ENCODE measurements at regions not wholly inside any gene's neighbourhood (a gene's known extent, or its start where the extent isn't known, plus 50 kb on each side); places are given as distances from the start of the nearest gene placed in this dataset.
"Not testable (repeated sequence)": the region's sequence is repeated elsewhere in the genome, so short reads cannot be mapped to it uniquely, and the experiment has no call there.

DNA sequence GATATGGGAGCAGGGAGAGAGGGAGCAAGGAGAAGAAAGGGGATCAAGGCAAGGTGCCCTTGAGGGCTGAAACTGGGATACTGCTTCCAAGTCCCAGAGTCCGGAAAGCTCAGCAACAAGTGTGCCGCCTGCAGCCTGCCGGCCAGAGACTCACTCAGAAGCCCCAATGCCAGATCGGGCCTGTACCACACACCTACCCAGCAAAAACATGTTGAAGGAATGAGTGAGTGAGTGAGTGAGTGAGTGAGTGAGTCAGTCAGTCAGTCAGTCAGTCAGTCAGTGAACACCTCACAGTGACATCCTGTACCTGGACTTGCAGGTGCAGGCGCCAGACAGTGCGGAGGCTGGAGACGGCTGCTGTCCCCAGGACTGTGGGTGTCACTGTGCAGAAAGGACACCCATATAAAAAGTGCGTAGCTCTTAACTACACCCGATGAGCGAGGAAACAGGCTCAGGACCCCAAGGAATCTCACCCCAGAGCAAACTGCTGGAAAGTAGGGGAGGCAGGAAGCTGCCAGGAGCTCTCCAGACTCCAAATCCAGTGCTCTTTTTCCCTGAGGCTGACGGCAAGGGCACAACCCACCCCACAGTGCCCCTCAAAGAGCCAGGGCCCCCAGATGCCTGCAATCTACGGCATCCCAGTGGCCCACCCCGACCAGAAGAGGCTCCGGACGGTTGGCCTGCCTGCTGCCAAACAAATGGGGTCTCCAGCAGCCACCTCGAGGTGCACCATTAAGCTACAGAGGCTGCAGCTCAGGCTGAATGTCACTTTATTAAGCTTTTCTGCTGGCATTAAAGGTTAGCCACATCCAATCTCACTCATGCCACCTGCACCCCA lies 261.7 kb downstream of the NPHP4 start:
- no peak for DNase-seq

DNA sequence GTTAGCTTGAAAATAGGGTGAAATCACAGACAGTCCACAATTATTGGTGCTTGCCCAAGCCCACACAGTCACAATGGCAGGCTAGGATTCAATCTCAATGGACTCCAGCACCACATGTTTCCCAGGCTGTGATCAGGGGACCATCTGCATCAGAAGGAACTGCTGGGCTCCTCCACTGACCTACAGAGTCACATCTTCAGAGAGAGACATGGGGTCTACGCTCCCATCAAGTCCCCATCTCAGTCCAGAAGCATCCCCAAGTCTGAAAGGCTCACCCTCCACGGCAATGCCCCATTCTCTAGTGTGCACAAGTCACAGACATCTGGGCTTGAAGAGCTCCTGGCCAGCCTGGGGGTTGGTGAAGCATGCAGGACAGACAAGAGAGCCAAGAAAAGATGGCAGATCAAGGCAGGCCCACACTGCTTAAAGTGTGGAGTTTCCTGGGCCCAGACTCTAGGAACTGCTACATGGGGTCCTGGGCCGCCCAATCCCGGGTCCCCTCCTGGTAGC lies 262.5 kb downstream of the NPHP4 start:
- no peak for DNase-seq

DNA sequence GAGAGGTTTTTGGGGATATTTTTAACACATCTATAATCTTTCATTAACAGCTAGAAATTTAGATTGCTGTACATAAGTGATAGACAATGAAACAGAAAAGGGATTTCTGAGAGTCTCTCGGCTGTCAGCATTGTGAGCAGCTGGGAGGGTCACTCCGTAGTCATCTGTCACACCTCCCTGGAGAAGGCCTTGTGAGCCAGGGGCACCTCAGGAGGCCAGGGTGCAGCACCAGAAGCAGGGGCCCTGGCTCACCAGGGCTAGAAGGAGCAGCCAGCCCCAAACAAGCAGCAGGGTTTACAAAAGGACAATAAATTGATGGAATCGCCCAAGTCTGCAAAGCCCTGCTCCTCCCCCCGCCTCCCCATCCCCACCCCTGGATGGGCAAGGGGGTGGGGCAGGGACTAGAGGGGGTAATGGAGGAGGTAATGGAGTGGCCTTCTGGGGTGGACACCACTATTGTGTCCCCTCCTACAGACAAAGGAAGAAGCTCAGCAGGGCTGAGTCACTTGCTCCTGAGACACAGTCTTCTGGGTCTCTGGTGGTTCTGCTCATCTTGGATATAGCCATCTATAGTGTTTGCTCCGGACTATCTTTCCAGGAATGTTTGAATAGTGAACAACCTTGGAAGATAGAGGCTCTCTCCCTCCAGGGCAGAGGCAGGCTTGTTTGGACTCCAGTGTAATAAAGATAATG lies 263.4 kb downstream of the NPHP4 start:
- no peak for DNase-seq

DNA sequence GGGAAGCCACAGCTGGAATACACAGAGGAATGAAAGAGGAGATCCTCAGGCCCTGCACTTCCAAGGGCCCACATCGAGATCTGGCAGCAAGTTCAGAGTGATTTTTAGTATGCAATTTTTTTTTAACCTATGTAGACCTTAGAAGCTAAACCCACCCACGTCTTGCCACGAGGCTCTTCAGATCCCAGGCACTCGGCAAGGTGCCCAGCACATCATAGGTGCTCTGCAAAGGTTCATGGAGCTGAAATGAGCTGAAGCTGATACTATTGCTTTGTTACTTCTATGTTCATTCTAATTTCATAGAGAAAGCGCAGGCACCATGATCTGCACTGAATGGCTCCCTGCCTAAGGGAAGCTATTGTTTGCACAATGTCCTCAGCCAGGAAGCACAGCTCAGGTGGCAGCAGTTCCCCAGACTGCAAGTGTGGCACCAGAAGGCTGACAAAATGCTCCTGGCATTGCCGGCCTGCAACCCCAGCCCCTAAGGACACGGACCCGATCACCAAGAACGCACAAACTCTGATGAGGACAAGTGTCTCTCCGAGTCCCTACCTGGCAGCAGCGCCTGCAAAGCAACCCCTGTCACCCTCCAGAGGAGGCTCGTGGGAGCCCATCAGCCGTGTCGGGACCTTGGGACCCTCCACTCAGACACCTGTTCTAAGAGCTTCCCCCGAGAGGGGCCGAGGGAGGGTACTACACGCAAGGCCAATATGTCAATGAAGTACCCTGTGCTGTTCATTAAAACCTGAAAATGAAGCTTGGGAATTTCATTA lies 264.2 kb downstream of the NPHP4 start:
- no peak for DNase-seq

DNA sequence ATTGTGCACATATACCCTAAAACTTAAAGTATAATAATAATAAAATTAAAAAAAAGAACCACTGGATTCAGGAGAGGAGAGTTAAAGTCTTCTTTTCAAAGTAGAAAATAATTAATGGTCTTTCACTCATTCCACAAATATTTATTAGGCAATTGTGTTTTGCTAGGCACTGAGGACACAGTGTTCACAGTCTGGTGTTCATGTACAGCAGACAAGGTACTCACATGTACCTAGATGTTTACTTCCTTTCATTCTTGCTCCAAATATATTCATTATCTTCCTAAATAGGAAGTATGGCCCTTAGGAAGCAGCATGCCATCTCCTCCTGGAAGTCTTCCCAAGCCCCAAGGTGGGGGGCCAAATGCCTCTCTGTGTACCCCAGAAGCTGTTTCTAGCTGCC lies 265.0 kb downstream of the NPHP4 start:
- no peak for DNase-seq

DNA sequence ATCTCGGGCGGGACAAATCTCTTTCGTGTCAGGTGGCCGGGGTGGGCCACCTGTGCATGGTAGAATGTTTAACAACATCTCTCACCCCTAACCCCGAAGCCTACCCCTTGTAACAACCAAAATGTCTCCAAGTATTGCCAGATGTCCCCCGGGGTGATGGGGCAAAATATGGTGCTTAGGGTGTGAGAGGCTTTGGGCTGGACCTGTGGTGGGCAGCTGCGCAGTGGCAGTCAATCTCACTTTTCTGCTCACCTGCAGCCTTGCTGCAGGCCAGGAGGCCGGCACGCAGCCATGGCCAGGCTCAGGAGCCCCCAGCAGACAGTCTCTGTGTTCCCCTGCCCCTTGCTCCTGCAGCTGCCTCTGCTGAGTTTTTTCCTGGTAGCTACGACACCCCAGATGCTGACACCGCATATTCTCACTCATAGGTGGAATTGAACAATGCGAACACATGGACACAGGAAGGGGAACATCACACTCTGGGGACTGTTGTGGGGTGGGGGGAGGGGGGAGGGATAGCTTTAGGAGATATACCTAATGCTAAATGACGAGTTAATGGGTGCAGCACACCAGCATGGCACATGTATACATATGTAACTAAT lies 265.5 kb downstream of the NPHP4 start:
- not testable (repeated sequence) for DNase-seq

DNA sequence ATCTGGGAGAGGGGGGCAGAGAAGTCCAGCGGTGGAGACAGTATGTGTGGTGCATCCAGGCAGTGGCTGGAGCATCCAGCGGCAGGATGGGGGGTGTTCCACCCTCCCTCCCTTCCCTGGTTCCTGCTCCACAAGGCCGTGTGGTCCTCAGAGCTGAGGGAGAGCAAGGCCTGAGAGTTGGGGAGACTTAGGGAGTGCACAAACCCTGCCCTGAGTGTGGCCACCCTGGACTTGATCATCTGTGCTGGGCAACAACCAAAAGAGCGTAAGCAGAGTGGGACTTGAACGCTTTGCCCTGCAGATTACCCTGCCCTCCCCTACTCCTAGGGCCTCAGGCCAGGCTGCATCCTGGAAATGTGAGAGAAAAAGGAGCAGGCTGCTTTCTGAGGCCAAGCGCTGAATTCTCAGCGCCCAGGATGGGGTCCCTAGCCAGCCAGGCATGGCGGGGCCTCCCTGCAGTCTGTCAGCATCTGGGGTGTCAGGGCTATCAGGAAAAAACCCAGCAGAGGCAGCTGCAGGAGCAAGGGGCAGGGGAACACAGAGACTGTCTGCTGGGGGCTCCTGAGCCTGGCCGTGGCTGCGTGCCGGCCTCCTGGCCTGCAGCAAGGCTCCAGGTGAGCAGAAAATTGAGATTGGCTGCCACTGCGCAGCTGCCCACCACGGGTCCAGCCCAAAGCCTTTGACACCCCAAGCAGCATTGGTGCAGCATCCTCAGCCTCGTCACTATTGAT lies 266.2 kb downstream of the NPHP4 start:
- no peak for DNase-seq

DNA sequence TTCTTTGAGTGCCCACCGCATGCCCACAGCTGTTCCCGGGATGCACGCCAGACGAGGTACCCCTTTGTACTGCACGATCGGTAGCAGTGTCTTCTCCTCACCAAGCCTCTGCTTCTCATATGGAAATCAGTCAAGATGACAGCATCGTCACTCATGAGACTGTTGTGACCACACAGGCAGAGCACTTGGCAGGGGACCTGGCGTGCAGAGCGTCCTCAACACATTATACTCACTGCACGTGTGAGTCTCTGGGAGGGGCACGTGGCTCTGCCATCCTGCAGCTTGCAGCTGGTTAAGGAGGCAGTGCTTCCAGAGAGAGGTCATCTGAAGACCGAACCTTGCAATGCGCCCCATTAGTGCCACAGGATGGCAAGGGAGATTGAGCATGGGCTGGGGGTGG lies 266.8 kb downstream of the NPHP4 start:
- DNase-seq = no peak

DNA sequence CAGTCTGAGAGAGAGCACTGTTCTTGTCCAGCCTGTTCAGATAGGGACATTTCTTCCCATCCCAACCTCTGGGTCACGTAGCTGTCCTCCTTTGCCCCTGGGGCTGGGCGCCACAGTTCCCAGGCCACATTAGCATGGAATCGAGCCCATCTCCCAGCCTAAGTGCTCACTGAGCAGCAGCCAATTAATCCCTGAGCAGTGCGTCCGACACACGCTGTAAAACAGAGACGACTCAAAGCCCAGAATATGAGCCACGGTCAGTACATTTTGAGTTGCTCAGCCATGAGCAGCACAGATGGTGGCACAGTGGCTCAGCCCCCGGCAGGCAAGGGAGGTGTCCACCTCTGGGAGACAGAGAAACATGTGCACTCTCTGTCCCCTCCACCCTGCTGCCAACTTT lies 267.4 kb downstream of the NPHP4 start:
- DNase-seq = no peak

DNA sequence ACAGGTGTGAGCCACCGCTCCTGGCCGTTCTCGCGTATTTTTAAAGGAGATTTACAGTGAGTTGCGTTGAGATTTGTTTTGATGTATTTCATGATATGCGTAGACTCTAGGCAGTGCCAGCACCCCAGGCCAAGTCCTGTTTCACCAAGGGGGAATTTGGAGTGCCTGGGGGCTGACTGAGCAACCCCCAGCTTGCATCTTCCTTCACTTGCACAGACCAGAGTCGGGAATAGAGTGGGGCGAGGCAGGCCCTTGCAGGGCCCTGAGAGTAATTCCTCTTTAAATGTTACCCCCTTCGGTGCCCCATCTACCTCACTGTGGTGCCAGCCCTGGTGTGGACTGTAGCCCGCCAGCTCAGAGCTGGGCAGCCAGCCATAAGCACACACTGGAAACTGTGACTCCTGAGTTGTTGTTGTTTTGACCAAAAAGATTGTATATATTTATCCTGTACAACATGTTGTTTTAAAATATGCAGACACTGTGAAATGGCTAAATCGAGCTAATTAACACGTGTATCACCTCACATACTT lies 269.5 kb downstream of the NPHP4 start:
- no peak for DNase-seq

DNA sequence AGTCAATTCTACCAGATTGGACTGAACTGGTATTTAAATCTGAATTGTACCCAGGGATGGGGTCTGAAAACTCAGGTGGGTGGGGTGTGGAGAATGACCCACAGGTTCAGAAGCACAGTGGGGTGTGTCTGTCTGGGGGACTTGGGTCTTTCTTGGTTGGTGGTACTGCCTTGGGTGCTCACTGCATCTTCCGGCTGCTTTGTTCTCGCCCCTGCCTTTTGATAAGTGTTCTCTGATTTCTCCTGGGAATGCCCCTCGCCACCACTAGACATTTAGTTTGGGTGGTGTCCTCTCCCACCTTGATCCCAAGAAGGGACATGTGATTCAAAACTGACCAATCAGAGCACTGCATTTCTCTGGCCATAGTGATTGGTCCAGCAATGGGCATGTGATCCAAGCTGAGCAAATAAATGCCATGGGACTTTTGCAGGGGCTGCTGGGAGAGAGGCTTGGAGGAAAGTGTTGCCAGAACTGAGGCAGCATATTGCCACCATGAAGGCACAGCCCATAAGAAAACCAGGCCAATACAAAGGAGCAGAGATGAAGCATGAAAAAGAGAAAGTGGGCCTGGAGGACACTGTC lies 270.5 kb downstream of the NPHP4 start:
- DNase-seq = no peak

DNA sequence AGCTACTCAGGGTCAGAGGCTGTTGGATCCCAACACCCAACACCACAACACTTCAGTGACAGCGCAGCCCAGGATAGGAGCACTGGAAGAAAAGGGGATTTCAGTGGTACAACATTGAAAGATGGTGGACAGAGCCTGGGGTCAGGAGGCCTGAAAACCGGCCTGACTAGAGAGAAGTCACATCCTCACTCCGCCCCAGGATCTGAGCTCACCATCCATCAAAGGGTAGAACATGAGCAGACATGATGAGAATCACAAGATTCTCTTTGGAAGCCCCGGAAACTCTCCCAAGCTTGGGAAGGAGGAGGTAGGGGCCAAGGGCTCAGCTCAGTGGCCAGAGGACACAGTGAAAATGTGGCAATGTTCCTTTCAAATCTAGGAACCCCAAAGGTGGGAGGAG lies 271.3 kb downstream of the NPHP4 start:
- DNase-seq = no peak

DNA sequence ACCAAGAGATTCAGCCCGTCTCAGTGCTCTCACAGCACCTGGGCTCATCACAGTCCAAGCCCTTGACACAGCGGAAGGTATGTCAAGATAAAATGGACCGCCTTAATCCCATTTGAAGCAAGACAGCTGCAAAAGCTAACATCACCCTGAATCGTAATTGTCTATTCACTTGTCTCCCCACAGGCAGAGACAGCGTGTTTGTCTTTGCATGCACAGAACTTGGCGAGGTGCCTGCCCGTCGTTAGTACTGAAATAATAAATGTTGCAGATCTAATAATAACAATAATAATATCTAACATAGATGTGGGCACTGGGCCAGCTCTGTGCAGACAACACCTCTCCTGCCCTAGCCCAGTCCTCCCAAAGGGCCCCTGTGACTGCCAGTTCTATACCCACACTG lies 271.7 kb downstream of the NPHP4 start:
- DNase-seq = no peak

DNA sequence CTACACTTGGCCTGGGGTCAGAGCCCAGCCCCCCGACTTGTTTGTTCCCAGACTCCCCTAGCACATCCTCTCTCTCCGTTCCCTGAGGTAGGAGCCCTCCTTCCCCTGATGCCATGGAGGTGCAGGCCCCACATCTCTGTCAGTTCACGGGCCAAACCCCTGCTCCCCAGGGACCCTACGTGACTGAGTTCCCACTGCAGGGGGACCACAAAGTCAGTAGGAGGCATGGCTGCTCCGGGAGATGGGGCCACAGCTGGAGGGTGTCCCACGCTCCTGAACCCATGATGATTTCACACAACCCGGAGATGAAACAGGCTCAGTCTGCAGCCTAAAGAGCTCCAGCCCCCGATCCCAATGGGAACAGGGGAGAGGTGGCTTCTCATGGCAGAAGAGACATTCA lies 272.2 kb downstream of the NPHP4 start:
- DNase-seq = no peak

DNA sequence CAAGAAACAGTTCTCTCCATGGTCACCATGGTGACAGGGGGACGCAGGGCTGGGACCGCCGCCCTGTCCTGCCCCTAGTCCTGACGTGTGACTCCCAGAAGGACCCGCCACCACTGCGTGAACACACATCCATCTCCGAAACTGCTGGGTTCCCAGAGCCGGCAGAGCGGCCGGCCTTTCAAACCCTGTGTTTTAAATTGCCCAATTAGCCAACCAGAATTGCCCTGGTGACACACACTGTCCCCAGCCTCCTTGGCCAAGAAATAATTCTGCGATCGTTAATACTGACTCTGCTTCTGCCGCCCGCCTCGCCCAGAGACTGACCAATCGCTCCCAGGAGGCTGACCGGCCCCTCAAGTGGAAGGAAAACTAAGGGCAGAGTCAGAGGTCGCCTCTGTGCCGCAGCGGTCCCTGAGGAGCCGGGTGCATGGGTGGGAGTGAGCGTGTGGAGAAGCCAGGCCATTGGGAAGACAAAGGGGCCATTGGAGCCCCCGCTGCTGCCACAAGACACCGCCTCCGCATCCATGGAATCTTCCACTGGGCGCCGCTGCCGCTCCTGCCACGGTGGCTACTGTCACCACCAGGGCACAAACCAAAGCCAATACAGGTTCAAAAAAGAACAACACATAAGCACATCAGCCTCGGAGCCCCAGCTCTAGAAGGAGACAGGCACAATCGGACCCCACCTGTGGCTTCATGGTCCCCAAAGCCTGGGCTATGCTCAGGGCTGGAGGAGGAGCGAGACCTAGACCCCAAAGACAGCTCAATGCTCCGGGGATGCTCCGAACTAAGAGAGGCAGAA lies 273.2 kb downstream of the NPHP4 start:
- no peak for DNase-seq

DNA sequence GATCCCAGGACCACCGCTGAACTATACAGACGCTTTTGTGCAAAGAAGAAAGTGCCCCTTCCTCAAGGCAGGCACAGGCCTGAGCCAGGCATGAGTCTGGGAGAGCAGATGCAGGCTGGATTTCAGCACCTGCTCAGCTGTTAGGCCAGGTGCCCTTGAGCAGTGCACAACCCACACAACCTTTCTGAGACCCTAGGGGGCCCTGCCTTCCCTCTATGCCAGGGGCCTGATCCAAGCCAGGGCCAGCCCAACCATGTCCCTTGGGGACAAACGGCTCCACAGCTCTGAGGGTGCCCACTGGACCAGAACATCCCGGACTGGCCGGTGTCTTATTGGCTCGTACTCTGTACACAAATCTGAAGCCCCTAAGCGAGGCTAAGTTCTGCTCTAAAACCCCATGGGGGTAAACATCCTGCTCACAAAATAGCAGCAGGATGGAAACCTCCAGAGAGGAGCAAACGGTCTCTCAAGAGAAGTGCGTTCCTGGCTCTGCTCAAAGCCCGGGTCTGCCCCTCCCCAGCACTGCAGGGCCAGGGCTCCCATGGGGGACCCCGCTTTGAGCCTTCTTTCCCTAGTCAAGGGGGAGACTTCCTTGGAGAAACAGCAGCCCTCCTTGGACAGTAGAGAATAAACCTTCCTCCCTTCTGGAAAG lies 275.1 kb downstream of the NPHP4 start:
- no peak for DNase-seq

DNA sequence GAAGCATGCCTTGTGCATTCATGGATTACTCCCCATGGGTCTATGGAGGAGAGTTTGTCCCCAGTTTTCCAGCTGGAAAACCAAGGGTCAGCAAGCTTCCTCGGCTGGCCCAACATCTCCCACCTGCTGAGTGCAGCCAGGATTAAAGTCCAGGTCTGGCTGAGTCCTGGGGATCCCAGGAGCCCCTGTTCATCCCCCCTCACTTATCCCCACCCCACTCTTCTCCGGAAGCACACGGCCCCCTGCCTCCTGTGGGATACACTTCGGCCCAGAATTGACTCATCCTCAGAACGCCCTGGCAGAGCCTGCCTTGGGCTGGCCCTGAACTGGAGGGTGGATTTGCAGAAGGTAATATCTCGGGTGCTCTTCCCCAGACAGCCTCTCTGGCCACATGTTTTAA lies 276.1 kb downstream of the NPHP4 start:
- no peak for DNase-seq

DNA sequence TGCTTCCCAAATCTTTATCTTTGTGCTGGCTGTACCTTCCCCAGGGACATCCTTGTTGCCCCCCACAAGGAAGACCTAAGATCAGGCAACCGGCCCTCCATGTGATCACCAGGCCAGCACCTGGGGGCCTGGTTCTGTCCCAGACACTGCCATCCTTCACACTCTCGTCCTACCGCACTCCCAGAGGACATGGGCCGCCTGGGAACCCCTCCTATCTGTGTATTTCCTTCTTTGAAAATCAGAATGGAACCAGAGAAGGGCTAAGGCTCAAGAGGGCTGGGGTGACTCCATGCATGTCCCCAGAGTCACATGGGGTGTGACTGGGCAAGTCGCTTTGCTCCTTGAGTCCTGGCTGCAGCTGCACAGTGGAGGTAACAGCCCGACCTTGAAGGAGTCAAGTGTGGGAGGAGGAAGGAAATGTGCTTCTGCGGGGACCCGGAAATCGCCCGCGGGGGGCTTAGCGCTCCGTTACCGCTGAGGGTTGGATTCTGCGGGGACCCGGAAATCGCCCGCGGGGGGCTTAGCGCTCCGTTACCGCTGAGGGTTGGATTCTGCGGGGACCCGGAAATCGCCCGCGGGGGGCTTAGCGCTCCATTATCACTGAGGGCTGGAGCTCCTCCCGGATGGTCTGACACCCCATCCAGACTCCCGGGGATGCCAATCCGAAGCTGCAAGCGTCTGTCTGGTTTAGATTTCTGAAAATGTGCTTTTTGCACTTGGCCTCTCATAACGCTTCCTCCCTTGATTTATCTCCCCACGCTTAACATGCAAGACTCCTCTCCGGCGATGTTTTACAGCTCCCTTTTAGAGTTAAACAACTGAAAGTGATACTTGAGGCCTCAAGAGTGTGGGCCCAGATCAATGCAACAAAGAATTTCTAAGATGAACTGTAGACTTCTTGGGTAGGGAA lies 278.9 kb downstream of the NPHP4 start:
- no peak for DNase-seq

DNA sequence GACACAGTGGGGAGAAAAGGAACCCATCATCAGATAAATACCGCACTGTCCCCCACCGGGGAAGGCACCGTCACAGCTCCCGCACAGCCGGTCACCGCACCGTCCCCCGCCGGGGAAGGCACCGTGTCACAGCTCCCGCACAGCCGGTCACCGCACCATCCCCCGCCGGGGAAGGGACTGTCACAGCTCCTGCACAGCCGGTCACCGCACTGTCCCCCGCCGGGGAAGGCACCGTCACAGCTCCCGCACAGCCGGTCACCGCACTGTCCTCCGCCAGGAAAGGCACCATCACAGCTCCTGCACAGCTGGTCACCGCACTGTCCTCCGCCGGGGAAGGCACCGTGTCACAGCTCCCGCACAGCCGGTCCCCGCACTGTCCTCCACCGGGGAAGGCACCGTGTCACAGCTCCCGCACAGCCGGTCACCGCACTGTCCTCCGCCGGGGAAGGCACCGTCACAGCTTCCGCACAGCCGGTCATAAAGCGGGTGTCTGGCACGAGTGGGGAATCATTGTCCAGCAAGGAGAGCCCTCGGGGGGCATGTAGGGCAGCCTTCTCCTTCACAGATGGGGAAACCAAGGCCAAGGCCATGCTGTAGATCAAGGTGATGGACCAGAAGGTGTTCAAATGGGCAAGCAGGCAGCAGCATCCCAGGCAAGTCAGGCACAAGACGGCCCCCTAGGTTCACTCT lies 280.1 kb downstream of the NPHP4 start:
- no peak for DNase-seq

Measured in activated naive CD4-positive, alpha-beta T cell treated with anti-CD3 and anti-CD28 coated beads, Interleukin-2, amount 50 U/mL, for 16 hours (primary cell).